Right lung (tissue), 2 donors: ENCODE measurements at regions not wholly inside any gene's neighbourhood (a gene's known extent, or its start where the extent isn't known, plus 50 kb on each side); places are given as distances from the start of the nearest gene placed in this dataset.

ENCODE experiments used
- DNase-seq, 2 donors: peaks; one replicate each; pipeline ENCODE4 v3.0.0-alpha.2; 2013

DNA sequence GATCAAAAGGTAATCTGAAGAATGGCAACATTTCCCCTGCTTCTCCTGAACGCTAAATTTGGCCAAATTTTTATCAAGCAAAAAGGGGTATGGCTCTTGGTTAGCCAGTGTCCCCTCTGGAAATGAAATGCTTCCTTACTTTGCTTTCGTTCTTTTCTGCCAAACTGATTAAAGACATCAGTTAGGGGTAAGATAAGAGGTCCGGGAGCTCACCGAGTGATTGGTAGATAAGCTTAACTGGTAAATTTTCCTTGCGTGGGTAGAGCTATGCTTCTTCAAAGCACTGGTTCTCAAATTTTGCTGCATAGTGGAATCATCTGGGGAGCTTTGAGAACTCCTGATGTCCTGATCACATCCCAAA is 62.7 kb upstream of the MAPRE2 start:
- no peak for DNase-seq

GRCh38 chr18:34978953-34979608 is 62.1 kb upstream of the MAPRE2 start:
- DNase-seq = peak in 1 of 2 donors; percentile 61

- no peak for DNase-seq
Observed at GRCh38 chr18:34981487-34981886, 59.7 kb upstream of the MAPRE2 start.

DNA sequence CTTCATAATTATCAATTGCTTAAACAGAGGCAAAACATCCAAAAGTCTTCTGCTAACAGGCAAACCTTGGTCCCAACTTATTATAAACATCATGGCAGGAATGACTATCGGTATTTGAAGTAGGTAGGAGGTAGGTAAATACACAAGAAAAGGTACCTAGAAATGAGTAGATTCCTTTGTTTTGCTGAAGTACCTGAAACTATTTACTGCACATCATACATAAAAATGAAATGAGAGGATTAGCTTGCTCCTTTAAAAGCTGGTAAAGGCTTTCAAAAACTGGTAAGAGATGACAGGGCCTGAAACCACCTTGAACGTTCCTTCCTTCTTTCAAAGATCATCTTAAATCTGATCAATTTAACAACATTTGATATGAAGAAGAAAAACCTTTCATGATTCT is 55.2 kb upstream of the MAPRE2 start:
- no peak for DNase-seq

- DNase-seq = no peak
Observed at GRCh38 chr18:34990597-34990996, 50.6 kb upstream of the MAPRE2 start.

GRCh38 chr18:34991152-34991551 is 50.1 kb upstream of the MAPRE2 start:
- no peak for DNase-seq
